Calu3 (cell line): ENCODE measurements at regions not wholly inside any gene's neighbourhood (a gene's known extent, or its start where the extent isn't known, plus 50 kb on each side); places are given as distances from the start of the nearest gene placed in this dataset.

Source experiments
- BruUV-seq: library from RNA; stranded (reverse); fragments of 400-500 nt; replicated peaks from 2 replicates; lab custom pipeline; 2021; lab: Mats Ljungman, UMichigan
- CTCF ChIA-PET: fragments of 300-600 bp; sonication (Branson Sonifier 250); formaldehyde crosslinking; loops from one replicate; lab custom pipeline; 2022; ENCODE audit warnings: antibody characterized with exemption; lab: Charles Lee
- DNase-seq: peaks from one replicate; pipeline ENCODE4 v3.0.0; 2022
- H3K27ac Mint-ChIP-seq: one replicate; pipeline ENCODE4 v1.8.0; 2022; ENCODE audit warnings: mixed read lengths; ENCODE audit not compliant: unreplicated experiment
- H3K27me3 Mint-ChIP-seq: one replicate; pipeline ENCODE4 v1.8.0; 2022; ENCODE audit warnings: mixed read lengths; ENCODE audit not compliant: unreplicated experiment
- H3K36me3 Mint-ChIP-seq: one replicate; pipeline ENCODE4 v1.8.0; 2022; ENCODE audit warnings: mild to moderate bottlenecking, moderate library complexity, mixed read lengths; ENCODE audit not compliant: insufficient read depth, unreplicated experiment
- H3K4me1 Mint-ChIP-seq: one replicate; pipeline ENCODE4 v1.8.0; 2022; ENCODE audit warnings: mild to moderate bottlenecking, low read depth, mixed read lengths; ENCODE audit not compliant: unreplicated experiment
- H3K4me3 Mint-ChIP-seq: one replicate; pipeline ENCODE4 v1.8.0; 2022; ENCODE audit warnings: mild to moderate bottlenecking, low read depth, moderate library complexity, mixed read lengths; ENCODE audit not compliant: unreplicated experiment
- H3K9me3 Mint-ChIP-seq: one replicate; pipeline ENCODE4 v1.8.0; 2022; ENCODE audit warnings: low read depth, mixed read lengths; ENCODE audit not compliant: unreplicated experiment
- CTCF ChIP-seq: fragments of 200-600 bp; IDR thresholded peaks from one replicate; pipeline ENCODE4 v1.8.0; 2022; ENCODE audit warnings: antibody characterized with exemption; ENCODE audit not compliant: unreplicated experiment
- intact Hi-C: fragments of 100-400 bp; cut with micrococcal nuclease; formaldehyde crosslinking; loops from one replicate; pipeline ENCODE4 v1.10.0; 2022; ENCODE audit not compliant: unreplicated experiment

GRCh38 chr6:137692806-137693205 lies 174.3 kb upstream of the TNFAIP3 start:
- no peaks in the 10 kb centered on the region for H3K36me3 Mint-ChIP-seq
- TF ChIP-seq CTCF = no peak
- H3K27me3 Mint-ChIP-seq = no peaks in the 10 kb centered on the region
- BruUV-seq = no TSS peak
- CTCF ChIA-PET = no interaction called here
- H3K4me1 Mint-ChIP-seq = no peaks in the 10 kb centered on the region
- no peak overlapping the region for H3K27ac Mint-ChIP-seq
- no peaks in the 10 kb centered on the region for H3K9me3 Mint-ChIP-seq
- intact Hi-C loops = no loop called here
- no peak for DNase-seq
- no peak overlapping the region for H3K4me3 Mint-ChIP-seq

GRCh38 chr6:137693711-137694110 lies 173.3 kb upstream of the TNFAIP3 start:
- no peaks in the 10 kb centered on the region for H3K4me1 Mint-ChIP-seq
- no peak overlapping the region for H3K27ac Mint-ChIP-seq
- no peaks in the 10 kb centered on the region for H3K9me3 Mint-ChIP-seq
- no peak overlapping the region for H3K4me3 Mint-ChIP-seq
- intact Hi-C loops = no loop called here
- CTCF ChIA-PET = no interaction called here
- TF ChIP-seq CTCF = no peak
- no peaks in the 10 kb centered on the region for H3K27me3 Mint-ChIP-seq
- H3K36me3 Mint-ChIP-seq = no peaks in the 10 kb centered on the region
- no TSS peak for BruUV-seq
- no peak for DNase-seq

GRCh38 chr6:137696765-137697164 lies 170.3 kb upstream of the TNFAIP3 start:
- Mint-ChIP-seq H3K9me3 (no peaks in the 10 kb centered on the region), H3K4me1 (no peaks in the 10 kb centered on the region), H3K27me3 (no peaks in the 10 kb centered on the region), H3K36me3 (no peaks in the 10 kb centered on the region), H3K27ac (no peak overlapping the region), H3K4me3 (no peak overlapping the region)
- CTCF ChIA-PET = no interaction called here
- TF ChIP-seq CTCF = no peak
- intact Hi-C loops = no loop called here
- BruUV-seq = no TSS peak
- no peak for DNase-seq

- BruUV-seq = no TSS peak
- intact Hi-C loops = no loop called here
- no peaks in the 10 kb centered on the region for H3K4me1 Mint-ChIP-seq
Observed at GRCh38 chr6:137697267-137697938, 169.7 kb upstream of the TNFAIP3 start.

More at GRCh38 chr6:137697267-137697938, 169.7 kb upstream of the TNFAIP3 start:
- no peak for DNase-seq
- H3K27me3 Mint-ChIP-seq = no peaks in the 10 kb centered on the region
- H3K36me3 Mint-ChIP-seq = no peaks in the 10 kb centered on the region
- no peak overlapping the region for H3K27ac Mint-ChIP-seq
- H3K9me3 Mint-ChIP-seq = no peaks in the 10 kb centered on the region
- CTCF ChIA-PET = no interaction called here
- no peak for TF ChIP-seq CTCF
- no peak overlapping the region for H3K4me3 Mint-ChIP-seq
